ENCODE measurements at regions not wholly inside any gene's neighbourhood (a gene's known extent, or its start where the extent isn't known, plus 50 kb on each side); places are given as distances from the start of the nearest gene placed in this dataset.

DNA sequence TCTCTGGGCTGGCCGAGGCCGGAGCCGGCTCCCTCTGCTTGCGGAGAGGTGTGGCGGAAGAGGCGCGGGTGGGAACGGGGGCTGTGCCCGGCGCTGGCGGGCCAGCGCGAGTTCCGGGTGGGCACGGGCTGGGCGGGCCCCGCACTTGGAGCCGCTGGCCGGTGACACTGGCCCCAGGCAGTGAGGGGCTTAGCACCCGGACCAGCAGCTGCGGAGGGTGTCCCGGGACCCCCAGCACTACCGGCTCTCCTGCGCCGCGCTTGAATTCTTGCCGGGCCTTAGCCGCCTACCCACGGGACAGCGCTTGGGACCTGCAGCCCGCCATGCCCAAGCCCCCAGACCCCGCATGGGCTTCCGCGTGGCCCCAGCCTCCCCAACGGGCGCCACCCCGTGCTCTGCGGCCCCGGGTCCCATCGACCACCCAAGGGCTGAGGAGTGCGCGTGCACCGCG lies 736.3 kb upstream of the ARRDC4 start:
- no peak overlapping the region for H3K27ac ChIP-seq
- no peaks in the 10 kb centered on the region for H3K27me3 ChIP-seq (replicated peaks; ENCODE audit: insufficient read depth)
- 95% methylated on average over 44 of the region's 44 CpGs for whole genome bisulfite sequencing
- intact Hi-C loops (cut with DNase I), result no loop called here
- no peaks in the 10 kb centered on the region for H3K4me1 ChIP-seq (replicated peaks)
- no peak overlapping the region for H3K4me3 ChIP-seq
- H3K9me3 ChIP-seq, result no peaks in the 10 kb centered on the region
- no peak for DNase-seq (ENCODE audit: low spot score)
- TF ChIP-seq POLR2AphosphoS5 (IDR thresholded peaks at IDR 0.05) (no peak), POLR2A (IDR thresholded peaks at IDR 0.05) (no peak)
- TF ChIP-seq, protein P1, sequence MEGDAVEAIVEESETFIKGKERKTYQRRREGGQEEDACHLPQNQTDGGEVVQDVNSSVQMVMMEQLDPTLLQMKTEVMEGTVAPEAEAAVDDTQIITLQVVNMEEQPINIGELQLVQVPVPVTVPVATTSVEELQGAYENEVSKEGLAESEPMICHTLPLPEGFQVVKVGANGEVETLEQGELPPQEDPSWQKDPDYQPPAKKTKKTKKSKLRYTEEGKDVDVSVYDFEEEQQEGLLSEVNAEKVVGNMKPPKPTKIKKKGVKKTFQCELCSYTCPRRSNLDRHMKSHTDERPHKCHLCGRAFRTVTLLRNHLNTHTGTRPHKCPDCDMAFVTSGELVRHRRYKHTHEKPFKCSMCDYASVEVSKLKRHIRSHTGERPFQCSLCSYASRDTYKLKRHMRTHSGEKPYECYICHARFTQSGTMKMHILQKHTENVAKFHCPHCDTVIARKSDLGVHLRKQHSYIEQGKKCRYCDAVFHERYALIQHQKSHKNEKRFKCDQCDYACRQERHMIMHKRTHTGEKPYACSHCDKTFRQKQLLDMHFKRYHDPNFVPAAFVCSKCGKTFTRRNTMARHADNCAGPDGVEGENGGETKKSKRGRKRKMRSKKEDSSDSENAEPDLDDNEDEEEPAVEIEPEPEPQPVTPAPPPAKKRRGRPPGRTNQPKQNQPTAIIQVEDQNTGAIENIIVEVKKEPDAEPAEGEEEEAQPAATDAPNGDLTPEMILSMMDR (IDR thresholded peaks at IDR 0.05), result no peak
- H3K36me3 ChIP-seq, result no peaks in the 10 kb centered on the region

GRCh38 chr15:97234851-97235610 lies 725.5 kb upstream of the ARRDC4 start:
- H3K4me3 ChIP-seq, result no peak overlapping the region
- intact Hi-C loops (cut with DNase I), result loop anchor here (5.0 kb wide), 1 partner anchor 878 kb away; no protein-coding TSS in a partner anchor
- no peaks in the 10 kb centered on the region for H3K9me3 ChIP-seq
- no peaks in the 10 kb centered on the region for H3K27me3 ChIP-seq (replicated peaks; ENCODE audit: insufficient read depth)
- no peak for DNase-seq (ENCODE audit: low spot score)
- TF ChIP-seq, protein P1 (IDR thresholded peaks at IDR 0.05), result peak; percentile 35 to 74 (median 66)
- no peak for TF ChIP-seq POLR2AphosphoS5 (IDR thresholded peaks at IDR 0.05)
- WGBS, result 25% methylated on average over 9 of the region's 9 CpGs
- H3K36me3 ChIP-seq, result no peaks in the 10 kb centered on the region
- H3K27ac ChIP-seq, result no peak overlapping the region
- no peaks in the 10 kb centered on the region for H3K4me1 ChIP-seq (replicated peaks)

- TF ChIP-seq POLR2A (IDR thresholded peaks at IDR 0.05) (no peak), POLR2AphosphoS5 (IDR thresholded peaks at IDR 0.05) (no peak)
- TF ChIP-seq, protein P1 (IDR thresholded peaks at IDR 0.05), result no peak
- Histone ChIP-seq H3K27me3 (replicated peaks; ENCODE audit: insufficient read depth) (no peaks in the 10 kb centered on the region), H3K4me3 (no peak overlapping the region), H3K27ac (no peak overlapping the region), H3K4me1 (replicated peaks) (no peaks in the 10 kb centered on the region), H3K36me3 (no peaks in the 10 kb centered on the region), H3K9me3 (no peaks in the 10 kb centered on the region)
- no peak for DNase-seq (ENCODE audit: low spot score)
- intact Hi-C loops (cut with DNase I), result no loop called here
- 45% methylated on average over 7 of the region's 7 CpGs for WGBS
Observed at GRCh38 chr15:97235611-97235985, 724.9 kb upstream of the ARRDC4 start.

DNA sequence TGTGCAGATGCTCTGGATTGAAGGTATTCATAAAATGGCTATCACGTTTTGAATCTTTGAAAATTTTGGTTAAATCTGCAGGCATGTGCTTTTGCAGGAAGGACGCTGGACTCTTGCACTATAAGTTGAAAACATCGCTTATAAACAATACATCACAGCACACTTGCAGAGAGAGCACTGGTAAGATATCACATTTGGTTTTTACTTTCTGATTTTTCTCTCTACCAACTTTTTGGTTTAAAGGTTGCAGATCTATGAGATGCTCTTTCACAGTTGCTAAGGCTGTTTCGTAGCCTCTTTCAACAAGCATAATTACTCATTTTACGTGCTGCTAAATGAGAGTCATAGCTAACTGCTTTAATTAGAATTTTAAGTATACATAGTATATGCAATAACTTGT lies 724.4 kb upstream of the ARRDC4 start:
- H3K27me3 ChIP-seq (replicated peaks; ENCODE audit: insufficient read depth), result no peaks in the 10 kb centered on the region
- H3K27ac ChIP-seq, result no peak overlapping the region
- H3K9me3 ChIP-seq, result no peaks in the 10 kb centered on the region
- H3K4me1 ChIP-seq (replicated peaks), result no peaks in the 10 kb centered on the region
- no peak for DNase-seq (ENCODE audit: low spot score)
- TF ChIP-seq POLR2AphosphoS5 (IDR thresholded peaks at IDR 0.05) (no peak), POLR2A (IDR thresholded peaks at IDR 0.05) (no peak)
- TF ChIP-seq, protein P1 (IDR thresholded peaks at IDR 0.05), result no peak
- 62% methylated on average over 5 of the region's 5 CpGs for WGBS
- H3K4me3 ChIP-seq, result no peak overlapping the region
- intact Hi-C loops (cut with DNase I), result no loop called here
- no peaks in the 10 kb centered on the region for H3K36me3 ChIP-seq

DNA sequence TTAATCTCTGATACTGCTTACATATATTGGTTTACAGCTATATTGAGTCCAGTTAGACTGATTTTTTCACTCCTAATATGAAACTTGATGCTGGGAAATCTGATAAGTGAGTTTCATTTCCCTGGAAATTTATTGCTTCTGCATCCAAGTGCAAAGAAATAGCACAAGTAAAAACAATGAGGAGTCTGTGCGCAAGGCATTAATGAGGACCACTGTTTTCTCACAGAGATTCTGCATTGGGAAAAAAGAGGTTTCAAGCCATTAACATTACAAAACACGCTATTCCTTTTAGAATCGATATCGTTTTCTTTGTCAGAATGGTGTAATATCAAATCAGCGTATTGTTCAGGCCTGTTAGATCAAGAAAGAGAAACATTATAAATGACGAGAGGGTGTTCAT lies 723.3 kb upstream of the ARRDC4 start:
- no peak for DNase-seq (ENCODE audit: low spot score)
- no peaks in the 10 kb centered on the region for H3K36me3 ChIP-seq
- H3K4me3 ChIP-seq, result no peak overlapping the region
- intact Hi-C loops (cut with DNase I), result no loop called here
- no peaks in the 10 kb centered on the region for H3K9me3 ChIP-seq
- TF ChIP-seq POLR2AphosphoS5 (IDR thresholded peaks at IDR 0.05), result no peak
- TF ChIP-seq, protein P1 (IDR thresholded peaks at IDR 0.05), result no peak
- TF ChIP-seq POLR2A (IDR thresholded peaks at IDR 0.05), result no peak
- no peaks in the 10 kb centered on the region for H3K27me3 ChIP-seq (replicated peaks; ENCODE audit: insufficient read depth)
- H3K4me1 ChIP-seq (replicated peaks), result no peaks in the 10 kb centered on the region
- H3K27ac ChIP-seq, result no peak overlapping the region
- WGBS, result 92% methylated on average over 6 of the region's 6 CpGs

All from prostate gland (tissue), 2 donors.